SK-N-SH (cell line): ENCODE measurements at regions not wholly inside any gene's neighbourhood (a gene's known extent, or its start where the extent isn't known, plus 50 kb on each side); places are given as distances from the start of the nearest gene placed in this dataset.

Source experiments
- CTCF ChIA-PET: fragments of 300-600, 350-600 bp; formaldehyde crosslinking; extraction: SDS; loops from one replicate; lab custom pipeline; 2021; lab: Yijun Ruan, JAX
- POLR2A ChIA-PET: fragments of 350-600 bp; sonication (Branson Sonifier 250); formaldehyde crosslinking; extraction: SDS; loops from one replicate; lab custom pipeline; 2020; ENCODE audit warnings: antibody characterized with exemption, inconsistent platforms; lab: Yijun Ruan, JAX
- DNase-seq: peaks from one replicate; pipeline ENCODE4 v3.0.0; 2012
- H2AFZ ChIP-seq: fragments of 200-600 bp; sonication (generic); 2 replicates; pipeline ENCODE4 v1.8.1; 2016; ENCODE audit warnings: antibody characterized with exemption, mild to moderate bottlenecking, low read depth
- H3F3A ChIP-seq: fragments of 200-600 bp; sonication (generic); replicated peaks from 2 replicates; pipeline ENCODE3; 2016; ENCODE audit warnings: antibody characterized with exemption, mild to moderate bottlenecking; ENCODE audit not compliant: insufficient read depth
- H3K27ac ChIP-seq, 2 experiments: fragments of 200-500 bp in 1 of 2; fragments of 200-600 bp in 1 of 2; sonication (Bioruptor generic) in 1 of 2; sonication (generic), shearing (Covaris generic) in 1 of 2; 2 replicates each; pipeline versions ENCODE4 v1.5.1 to v1.6.1; 2014 to 2016; ENCODE audit warnings: low read depth in 2 of 2, inconsistent platforms in 1 of 2, low read length in 1 of 2, mild to moderate bottlenecking in 1 of 2, mixed read lengths in 1 of 2
- H3K27me3 ChIP-seq: fragments of 200-600 bp; sonication (generic), shearing (Covaris generic); 2 replicates; pipeline ENCODE4 v1.6.1; 2016; ENCODE audit warnings: mixed run types; ENCODE audit not compliant: insufficient read depth
- H3K36me3 ChIP-seq, 2 experiments: fragments of 200-500 bp in 1 of 2; fragments of 200-600 bp in 1 of 2; sonication (Bioruptor generic) in 1 of 2; sonication (generic) in 1 of 2; replicated peaks in 1 of 2; 2 replicates each; pipeline versions ENCODE3 to v1.5.1; 2014 to 2016; ENCODE audit warnings: low read length in 1 of 2, mild to moderate bottlenecking in 1 of 2; ENCODE audit not compliant: insufficient read depth in 2 of 2, control insufficient read depth in 1 of 2
- H3K4me1 ChIP-seq, 2 experiments: fragments of 200-500 bp in 1 of 2; fragments of 200-600 bp in 1 of 2; sonication (Bioruptor generic) in 1 of 2; sonication (generic), shearing (Covaris generic) in 1 of 2; 2 replicates each; pipeline versions ENCODE4 v1.5.1 to v1.6.1; 2014 to 2016; ENCODE audit warnings: low read depth in 1 of 2, low read length in 1 of 2, mixed run types in 1 of 2; ENCODE audit not compliant: insufficient read depth in 2 of 2, control insufficient read depth in 1 of 2
- H3K4me2 ChIP-seq: fragments of 200-600 bp; sonication (generic), shearing (Covaris generic); 2 replicates; pipeline ENCODE4 v1.6.1; 2017; ENCODE audit warnings: mixed run types
- H3K4me3 ChIP-seq, 2 experiments: fragments of 200-500 bp in 1 of 2; fragments of 200-600 bp in 1 of 2; sonication (Bioruptor generic) in 1 of 2; sonication (generic), shearing (Covaris generic) in 1 of 2; 2 replicates each; pipeline versions ENCODE4 v1.5.1 to v1.8.1; 2014 to 2016; ENCODE audit warnings: low read depth in 2 of 2, inconsistent platforms in 1 of 2, low read length in 1 of 2, mild to moderate bottlenecking in 1 of 2, mixed read lengths in 1 of 2, moderate library complexity in 1 of 2
- H3K79me2 ChIP-seq: fragments of 200-600 bp; sonication (generic); 2 replicates; pipeline ENCODE4 v1.8.1; 2017; ENCODE audit warnings: mild to moderate bottlenecking; ENCODE audit not compliant: insufficient read depth
- H3K9ac ChIP-seq: fragments of 200-600 bp; sonication (generic); 2 replicates; pipeline ENCODE4 v1.6.1; 2017; ENCODE audit warnings: mixed run types
- H3K9me2 ChIP-seq: fragments of 200-600 bp; sonication (generic); 2 replicates; pipeline ENCODE4 v1.6.1; 2017; ENCODE audit warnings: mixed run types
- H3K9me3 ChIP-seq: fragments of 200-600 bp; sonication (generic); 2 replicates; pipeline ENCODE4 v1.6.1; 2017; ENCODE audit warnings: mixed run types, mild to moderate bottlenecking, moderate library complexity
- H4K20me1 ChIP-seq: fragments of 200-600 bp; sonication (generic); 2 replicates; pipeline ENCODE4 v1.6.1; 2017; ENCODE audit warnings: mild to moderate bottlenecking, mixed run types; ENCODE audit not compliant: insufficient read depth
- CHD2 ChIP-seq: fragments of 150-350 bp; IDR thresholded peaks from 2 replicates; pipeline ENCODE4 v1.6.1; 2018; ENCODE audit warnings: low read length; ENCODE audit not compliant: partially characterized antibody
- EZH2phosphoT487 ChIP-seq: fragments of 200-600 bp; sonication (generic); IDR thresholded peaks from 2 replicates; pipeline ENCODE4 v1.6.1; 2017; ENCODE audit warnings: low read depth, mixed run types, mild to moderate bottlenecking, antibody characterized with exemption, moderate library complexity, borderline replicate concordance
- FOXJ3 ChIP-seq: sonication (generic); formaldehyde crosslinking; IDR thresholded peaks from 2 replicates; pipeline ENCODE4 v1.5.1; 2020; ENCODE audit warnings: mild to moderate bottlenecking, missing genetic modification reagents
- FOXM1 ChIP-seq: IDR thresholded peaks from 2 replicates; pipeline ENCODE4 v1.4.0; 2012; ENCODE audit warnings: low read depth, mild to moderate bottlenecking
- GABPA ChIP-seq: IDR thresholded peaks from 2 replicates; pipeline ENCODE4 v1.4.0; 2012; ENCODE audit warnings: low read depth, mild to moderate bottlenecking
- GATA2 ChIP-seq: sonication (generic); formaldehyde crosslinking; IDR thresholded peaks from 2 replicates; pipeline ENCODE4 v1.5.0; 2020; ENCODE audit warnings: mild to moderate bottlenecking, missing genetic modification reagents
- IRF3 ChIP-seq: fragments of 150-350 bp; IDR thresholded peaks from 2 replicates; pipeline ENCODE4 v1.6.1; 2016; ENCODE audit warnings: mild to moderate bottlenecking, low read depth, low read length
- MEF2A ChIP-seq: IDR thresholded peaks from 2 replicates; pipeline ENCODE4 v1.4.0; 2012; ENCODE audit warnings: low read depth, borderline replicate concordance
- MXI1 ChIP-seq: IDR thresholded peaks from 2 replicates; pipeline ENCODE4 v1.6.1; 2012; ENCODE audit warnings: mild to moderate bottlenecking, low read depth, low read length, improper control_type of control experiment
- NRF1 ChIP-seq: IDR thresholded peaks from 2 replicates; pipeline ENCODE4 v1.6.1; 2012; ENCODE audit warnings: low read depth, mild to moderate bottlenecking, low read length
- PBX3 ChIP-seq: IDR thresholded peaks from 2 replicates; pipeline ENCODE4; 2012
- POLR2AphosphoS5 ChIP-seq: IDR thresholded peaks from 2 replicates; pipeline ENCODE4 v1.6.1; 2012; ENCODE audit warnings: low read depth, low read length
- RCOR1 ChIP-seq: fragments of 150-350 bp; IDR thresholded peaks from 2 replicates; pipeline ENCODE4 v1.6.1; 2017; ENCODE audit warnings: antibody characterized with exemption, low read length
- RFX5 ChIP-seq: IDR thresholded peaks from 2 replicates; pipeline ENCODE4 v1.6.1; 2012; ENCODE audit warnings: mild to moderate bottlenecking, improper control_type of control experiment, low read length
- RXRA ChIP-seq: IDR thresholded peaks from 2 replicates; pipeline ENCODE4 v1.4.0; 2012; ENCODE audit warnings: low read depth, mild to moderate bottlenecking, borderline replicate concordance
- SMC3 ChIP-seq: IDR thresholded peaks from 2 replicates; pipeline ENCODE4 v1.6.1; 2012; ENCODE audit warnings: low read depth, low read length, improper control_type of control experiment
- TAF1 ChIP-seq: IDR thresholded peaks from 2 replicates; pipeline ENCODE4 v1.6.1; 2012; ENCODE audit warnings: low read depth, mild to moderate bottlenecking, low read length, moderate library complexity, borderline replicate concordance
- TCF12 ChIP-seq: IDR thresholded peaks from 2 replicates; pipeline ENCODE4 v1.4.0; 2012
- USF1 ChIP-seq: IDR thresholded peaks from 2 replicates; pipeline ENCODE4 v1.4.0; 2012; ENCODE audit warnings: low read depth, borderline replicate concordance
- YY1 ChIP-seq: IDR thresholded peaks from 2 replicates; pipeline ENCODE4 v1.4.0; 2012; ENCODE audit warnings: low read depth, mild to moderate bottlenecking
- ZBTB33 ChIP-seq: IDR thresholded peaks from 2 replicates; pipeline ENCODE4 v1.4.0; 2012; ENCODE audit warnings: low read depth, borderline replicate concordance
- WGBS: methylation state at CpG from one replicate; pipeline ENCODE4 v1.1.6; 2017; ENCODE audit warnings: low lambda C conversion rate; 5-methylcytosine and 5-hydroxymethylcytosine counted together

- WGBS, result 56% methylated on average over 4 of the region's 4 CpGs
- H3K4me1 ChIP-seq, result peaks cover 0 to 11% of the 10 kb centered on the region in 2 experiments; a peak in 2 of 4 replicates
- H3K9me3 ChIP-seq, result no peaks in the 10 kb centered on the region
- no peak overlapping the region for H3K4me2 ChIP-seq
- no peaks in the 10 kb centered on the region for H3K36me3 ChIP-seq
- no peaks in the 10 kb centered on the region for H3K79me2 ChIP-seq
- H3K27ac ChIP-seq, result no peak overlapping the region
- no peak for DNase-seq
- no peaks in the 10 kb centered on the region for H3K27me3 ChIP-seq
- CTCF ChIA-PET, result interaction anchor here (1.3 kb wide), 1 partner anchor 17 kb away, joined by 3 read pairs; no protein-coding TSS in a partner anchor
- POLR2A ChIA-PET, result no interaction called here
- no peak for TF ChIP-seq ZBTB33
- no peak for TF ChIP-seq YY1
- no peak for TF ChIP-seq SMC3
- TF ChIP-seq GATA2 (CRISPR knock-in tag), result no peak
- TF ChIP-seq RXRA, result no peak
- no peak for TF ChIP-seq MXI1
- TF ChIP-seq NRF1, result no peak
- TF ChIP-seq RCOR1, result no peak
- TF ChIP-seq IRF3, result no peak
- no peak for TF ChIP-seq EZH2phosphoT487
- no peak for TF ChIP-seq FOXM1
- no peak for TF ChIP-seq RFX5
- no peak for TF ChIP-seq GABPA
- no peak for TF ChIP-seq CHD2
- TF ChIP-seq POLR2AphosphoS5, result no peak
- no peaks in the 10 kb centered on the region for H3F3A ChIP-seq
- no peak overlapping the region for H2AFZ ChIP-seq
- no peaks in the 10 kb centered on the region for H4K20me1 ChIP-seq
- no peak overlapping the region for H3K4me3 ChIP-seq
- H3K9me2 ChIP-seq, result no peaks in the 10 kb centered on the region
- no peak overlapping the region for H3K9ac ChIP-seq
These were observed 211.9 kb downstream of the EBLN2 start for GRCh38 chr3:73273341-73273740.

GRCh38 chr3:73280746-73281145 is 219.3 kb downstream of the EBLN2 start:
- Histone ChIP-seq H2AFZ (no peak overlapping the region), H3K9me2 (no peaks in the 10 kb centered on the region), H3K27ac (no peak overlapping the region), H3K79me2 (no peaks in the 10 kb centered on the region), H3K36me3 (no peaks in the 10 kb centered on the region), H3K4me1 (no peaks in the 10 kb centered on the region; a peak in 1 of 4 replicates), H3F3A (no peaks in the 10 kb centered on the region), H3K9me3 (no peaks in the 10 kb centered on the region)
- POLR2A ChIA-PET, result no interaction called here
- no peak for DNase-seq
- 35% methylated on average over 6 of the region's 6 CpGs for WGBS
- TF ChIP-seq TAF1 (no peak), FOXJ3 (no peak), RXRA (no peak), EZH2phosphoT487 (no peak), PBX3 (no peak), YY1 (no peak), USF1 (no peak), TCF12 (no peak), ZBTB33 (no peak), MEF2A (no peak), NRF1 (no peak)
- TF ChIP-seq, all 33 proteins: peak for 0
- Histone ChIP-seq H3K9ac (no peak overlapping the region), H3K27me3 (no peaks in the 10 kb centered on the region), H3K4me3 (no peak overlapping the region), H3K4me2 (no peak overlapping the region), H4K20me1 (no peaks in the 10 kb centered on the region)
- CTCF ChIA-PET, result interaction anchor here (1.4 kb wide), 1 partner anchor 19 kb away, joined by 3 read pairs; no protein-coding TSS in a partner anchor
